HL-60 (cell line): ENCODE measurements at regions not wholly inside any gene's neighbourhood (a gene's known extent, or its start where the extent isn't known, plus 50 kb on each side); places are given as distances from the start of the nearest gene placed in this dataset.

Source experiments
- CTCF ChIP-seq: IDR thresholded peaks from one replicate; pipeline ENCODE4 v1.5.1; 2011; ENCODE audit warnings: low read length, control low read depth, inconsistent platforms; ENCODE audit not compliant: insufficient read depth
- GABPA ChIP-seq: IDR thresholded peaks from 2 replicates; pipeline ENCODE4 v1.6.1; 2012; ENCODE audit warnings: low read depth
- POLR2AphosphoS5 ChIP-seq: IDR thresholded peaks from 2 replicates; pipeline ENCODE4 v1.6.1; 2012; ENCODE audit warnings: low read depth
- REST ChIP-seq: IDR thresholded peaks from 2 replicates; pipeline ENCODE4 v1.6.1; 2012; ENCODE audit warnings: low read depth; ENCODE audit not compliant: insufficient replicate concordance
- SPI1 ChIP-seq: IDR thresholded peaks from 2 replicates; pipeline ENCODE4 v1.6.1; 2012; ENCODE audit warnings: low read depth, mild to moderate bottlenecking, borderline replicate concordance

GRCh38 chr13:53494406-53494805, 465.8 kb downstream of the OLFM4 start:
- TF ChIP-seq CTCF (no peak), POLR2AphosphoS5 (no peak), GABPA (no peak), REST (no peak), SPI1 (no peak)
